NT2/D1 (cell line): ENCODE measurements at regions not wholly inside any gene's neighbourhood (a gene's known extent, or its start where the extent isn't known, plus 50 kb on each side); places are given as distances from the start of the nearest gene placed in this dataset.
"Not testable (repeated sequence)": the region's sequence is repeated elsewhere in the genome, so short reads cannot be mapped to it uniquely, and the experiment has no call there.

ENCODE experiments used
- YY1 ChIP-seq: IDR thresholded peaks from 2 replicates; pipeline ENCODE4 v1.6.1; 2011; ENCODE audit not compliant: insufficient read length, insufficient read depth
- ZNF274 ChIP-seq: IDR thresholded peaks from 2 replicates; pipeline ENCODE4 v1.6.1; 2011; ENCODE audit warnings: mild to moderate bottlenecking, low read depth, low read length

DNA sequence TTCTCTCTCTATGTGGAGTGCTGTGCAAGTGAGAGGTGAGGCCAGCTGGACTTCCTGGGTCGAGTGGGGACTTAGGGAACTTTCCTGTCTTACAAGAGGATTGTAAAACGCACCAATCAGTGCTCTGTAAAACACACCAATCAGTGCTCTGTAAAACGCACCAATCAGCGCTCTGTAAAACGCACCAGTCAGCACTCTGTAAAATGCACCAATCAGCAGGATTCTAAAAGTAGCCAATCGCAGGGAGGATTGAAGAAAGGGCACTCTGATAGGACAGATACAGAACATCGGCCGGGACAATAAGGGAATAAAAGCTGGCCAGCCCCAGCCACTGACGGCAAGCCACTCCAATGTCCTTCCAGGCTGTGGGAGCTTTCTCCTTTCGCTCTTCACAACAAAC is 52.0 kb upstream of the PTCH1 start:
- TF ChIP-seq YY1, ZNF274: not testable (repeated sequence)
